GM21529 (cell line): ENCODE measurements at regions not wholly inside any gene's neighbourhood (a gene's known extent, or its start where the extent isn't known, plus 50 kb on each side); places are given as distances from the start of the nearest gene placed in this dataset.

ENCODE experiments used
- ATAC-seq: cut with Tn5 transposase; IDR thresholded peaks from one replicate; pipeline ENCODE4 v1.9.1; 2021; ENCODE audit not compliant: unreplicated experiment

GRCh38 chrX:38856670-38857265 lies 55.5 kb downstream of the MID1IP1 start:
- no peak for ATAC-seq

GRCh38 chrX:38857736-38858523 lies 56.7 kb downstream of the MID1IP1 start:
- ATAC-seq: no peak

GRCh38 chrX:38859602-38860001 lies 58.3 kb downstream of the MID1IP1 start:
- ATAC-seq: no peak

GRCh38 chrX:38860106-38861013 lies 59.1 kb downstream of the MID1IP1 start:
- ATAC-seq: no peak

GRCh38 chrX:38861489-38861888 lies 60.2 kb downstream of the MID1IP1 start:
- no peak for ATAC-seq

GRCh38 chrX:38862100-38862499 lies 60.8 kb downstream of the MID1IP1 start:
- no peak for ATAC-seq

GRCh38 chrX:38864165-38864564 lies 62.9 kb downstream of the MID1IP1 start:
- no peak for ATAC-seq

- ATAC-seq: no peak
Measured at GRCh38 chrX:38868321-38868720, 67.1 kb downstream of the MID1IP1 start.

GRCh38 chrX:38868941-38869401 lies 67.7 kb downstream of the MID1IP1 start:
- no peak for ATAC-seq

GRCh38 chrX:38870361-38870895 lies 69.2 kb downstream of the MID1IP1 start:
- ATAC-seq: no peak

GRCh38 chrX:38871129-38872029 lies 70.1 kb downstream of the MID1IP1 start:
- ATAC-seq: no peak

GRCh38 chrX:38877366-38877765 lies 76.1 kb downstream of the MID1IP1 start:
- ATAC-seq: no peak

- ATAC-seq: no peak
Measured at GRCh38 chrX:38878641-38879340, 77.5 kb downstream of the MID1IP1 start.

GRCh38 chrX:38879631-38880220 lies 78.5 kb downstream of the MID1IP1 start:
- ATAC-seq: peak; percentile 59

GRCh38 chrX:38880296-38880854 lies 79.1 kb downstream of the MID1IP1 start:
- ATAC-seq: no peak

- no peak for ATAC-seq
Measured at GRCh38 chrX:38881066-38881465, 79.8 kb downstream of the MID1IP1 start.

GRCh38 chrX:38881727-38882126 lies 80.5 kb downstream of the MID1IP1 start:
- ATAC-seq: peak; percentile 33

GRCh38 chrX:38882894-38883626 lies 81.8 kb downstream of the MID1IP1 start:
- ATAC-seq: no peak
